OCI-LY3 (cell line): ENCODE measurements at regions not wholly inside any gene's neighbourhood (a gene's known extent, or its start where the extent isn't known, plus 50 kb on each side); places are given as distances from the start of the nearest gene placed in this dataset.

Source experiments
- H2AFZ ChIP-seq: fragments of 200-600, 300-600 bp; shearing (Covaris generic); 2 replicates; pipeline ENCODE4 v1.6.0; 2014; ENCODE audit warnings: antibody characterized with exemption, low read depth, low read length
- H3K27ac ChIP-seq: fragments of 200-600, 300-600 bp; sonication (generic); 2 replicates; pipeline ENCODE4 v1.5.1; 2014; ENCODE audit warnings: mild to moderate bottlenecking, low read length, moderate library complexity, mixed read lengths
- H3K27me3 ChIP-seq: fragments of 200-600, 300-600 bp; sonication (generic); 2 replicates; pipeline ENCODE4 v1.6.1; 2014; ENCODE audit warnings: low read depth, low read length, mixed read lengths
- H3K36me3 ChIP-seq: fragments of 200-600, 300-600 bp; sonication (generic); replicated peaks from 2 replicates; pipeline ENCODE3; 2014; ENCODE audit warnings: low read depth, low read length, mixed read lengths
- H3K4me1 ChIP-seq: fragments of 300-600, 200-600 bp; sonication (generic); 2 replicates; pipeline ENCODE4 v1.6.1; 2014; ENCODE audit warnings: low read length, mixed read lengths
- H3K4me2 ChIP-seq: fragments of 200-600, 300-600 bp; sonication (generic); 2 replicates; pipeline ENCODE4 v1.6.1; 2014; ENCODE audit warnings: low read length, mixed read lengths
- H3K4me3 ChIP-seq: fragments of 300-600, 200-600 bp; sonication (generic); 2 replicates; pipeline ENCODE4 v1.5.1; 2014; ENCODE audit warnings: antibody characterized with exemption, mild to moderate bottlenecking, low read length, moderate library complexity
- H3K79me2 ChIP-seq: fragments of 300-600, 200-600 bp; shearing (Covaris generic); 2 replicates; pipeline ENCODE4 v1.6.1; 2014; ENCODE audit warnings: mild to moderate bottlenecking, low read length, mixed read lengths
- H3K9ac ChIP-seq: fragments of 300-600, 200-600 bp; shearing (Covaris generic); 2 replicates; pipeline ENCODE4 v1.6.0; 2014; ENCODE audit warnings: mild to moderate bottlenecking, low read length, moderate library complexity
- H3K9me3 ChIP-seq: fragments of 200-600, 300-600 bp; shearing (Covaris generic); 2 replicates; pipeline ENCODE4 v1.6.1; 2014; ENCODE audit warnings: low read length, mixed read lengths; ENCODE audit not compliant: insufficient read depth
- H4K20me1 ChIP-seq: fragments of 200-600, 300-600 bp; sonication (generic); 2 replicates; pipeline ENCODE4 v1.6.1; 2016; ENCODE audit warnings: low read length, mixed read lengths; ENCODE audit not compliant: insufficient read depth
- EZH2phosphoT487 ChIP-seq: fragments of 200-600 bp; shearing (Covaris generic); IDR thresholded peaks from 2 replicates; pipeline ENCODE4 v1.6.1; 2018; ENCODE audit warnings: antibody characterized with exemption, mixed run types, low read depth
- TF ChIP-seq, protein P1 (sequence below): fragments of 200-600, 300-600 bp; sonication (generic); IDR thresholded peaks from 2 replicates; pipeline ENCODE4 v1.5.1; 2014; ENCODE audit warnings: antibody characterized with exemption, low read length, low read depth

DNA sequence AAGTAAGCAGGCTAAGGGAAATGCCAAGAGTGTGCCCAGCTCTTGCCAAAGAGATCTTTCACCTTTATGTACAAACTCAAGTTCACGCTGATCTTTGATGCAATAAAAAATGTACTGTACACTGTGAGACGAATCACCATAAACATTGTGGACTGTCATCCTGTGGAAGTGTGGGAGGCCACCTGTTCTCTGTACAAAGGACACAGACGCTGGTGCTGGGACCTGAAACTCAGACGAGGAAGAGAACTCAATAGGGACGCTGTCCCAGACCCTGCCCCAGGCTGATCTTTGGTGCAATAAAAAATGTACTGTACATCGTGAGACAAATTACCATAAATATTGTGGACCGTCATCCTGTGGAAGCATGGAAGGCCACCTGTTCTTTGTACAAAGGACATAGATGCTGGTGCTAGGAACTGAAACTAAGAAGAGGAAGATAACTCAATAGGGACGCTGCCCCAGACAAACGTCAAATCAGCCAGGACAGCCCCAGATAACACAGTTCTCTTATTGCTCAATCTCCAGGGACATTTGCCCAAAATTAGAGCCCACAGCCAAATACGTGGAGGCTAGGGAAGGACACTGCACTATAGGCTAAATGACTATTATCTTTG, 312.7 kb upstream of the SGK1 start:
- H3K4me2 ChIP-seq, result peak overlapping the region; percentile 87
- TF ChIP-seq, protein P1, sequence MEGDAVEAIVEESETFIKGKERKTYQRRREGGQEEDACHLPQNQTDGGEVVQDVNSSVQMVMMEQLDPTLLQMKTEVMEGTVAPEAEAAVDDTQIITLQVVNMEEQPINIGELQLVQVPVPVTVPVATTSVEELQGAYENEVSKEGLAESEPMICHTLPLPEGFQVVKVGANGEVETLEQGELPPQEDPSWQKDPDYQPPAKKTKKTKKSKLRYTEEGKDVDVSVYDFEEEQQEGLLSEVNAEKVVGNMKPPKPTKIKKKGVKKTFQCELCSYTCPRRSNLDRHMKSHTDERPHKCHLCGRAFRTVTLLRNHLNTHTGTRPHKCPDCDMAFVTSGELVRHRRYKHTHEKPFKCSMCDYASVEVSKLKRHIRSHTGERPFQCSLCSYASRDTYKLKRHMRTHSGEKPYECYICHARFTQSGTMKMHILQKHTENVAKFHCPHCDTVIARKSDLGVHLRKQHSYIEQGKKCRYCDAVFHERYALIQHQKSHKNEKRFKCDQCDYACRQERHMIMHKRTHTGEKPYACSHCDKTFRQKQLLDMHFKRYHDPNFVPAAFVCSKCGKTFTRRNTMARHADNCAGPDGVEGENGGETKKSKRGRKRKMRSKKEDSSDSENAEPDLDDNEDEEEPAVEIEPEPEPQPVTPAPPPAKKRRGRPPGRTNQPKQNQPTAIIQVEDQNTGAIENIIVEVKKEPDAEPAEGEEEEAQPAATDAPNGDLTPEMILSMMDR, result no peak
- TF ChIP-seq EZH2phosphoT487, result no peak
- H3K79me2 ChIP-seq, result no peaks in the 10 kb centered on the region
- H3K9ac ChIP-seq, result no peak overlapping the region
- H3K4me3 ChIP-seq, result peak overlapping the region; percentile 64
- H3K36me3 ChIP-seq, result no peaks in the 10 kb centered on the region
- no peak overlapping the region for H2AFZ ChIP-seq
- no peaks in the 10 kb centered on the region for H3K9me3 ChIP-seq
- H3K27me3 ChIP-seq, result no peaks in the 10 kb centered on the region
- peaks cover 24% of the 10 kb centered on the region for H3K4me1 ChIP-seq
- no peaks in the 10 kb centered on the region for H4K20me1 ChIP-seq
- H3K27ac ChIP-seq, result no peak overlapping the region

DNA sequence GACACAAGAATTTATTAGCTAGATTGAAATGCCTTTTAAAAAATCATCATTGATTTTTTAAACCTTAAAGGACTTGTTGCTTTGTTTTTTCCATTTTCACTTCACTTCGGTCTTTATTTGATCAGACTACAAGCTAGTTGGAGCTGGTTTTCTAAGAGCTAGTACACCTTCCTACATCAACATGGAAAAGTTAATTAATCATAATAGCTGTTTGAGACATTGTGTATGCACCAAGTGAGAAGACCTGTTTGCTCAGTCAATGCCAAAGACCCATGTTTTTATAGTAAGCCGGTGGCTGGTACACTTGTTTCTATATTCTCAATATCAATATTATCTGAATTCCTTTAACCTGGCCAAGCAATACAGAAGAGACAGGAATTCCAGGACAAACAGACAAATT, 310.2 kb upstream of the SGK1 start:
- Histone ChIP-seq H3K9ac (no peak overlapping the region), H3K27me3 (no peaks in the 10 kb centered on the region), H4K20me1 (no peaks in the 10 kb centered on the region), H3K9me3 (no peaks in the 10 kb centered on the region), H2AFZ (no peak overlapping the region), H3K79me2 (no peaks in the 10 kb centered on the region), H3K4me1 (peaks cover 24% of the 10 kb centered on the region), H3K4me3 (no peak overlapping the region), H3K36me3 (no peaks in the 10 kb centered on the region), H3K4me2 (no peak overlapping the region), H3K27ac (no peak overlapping the region)
- TF ChIP-seq, protein P1, result no peak
- TF ChIP-seq EZH2phosphoT487, result no peak

DNA sequence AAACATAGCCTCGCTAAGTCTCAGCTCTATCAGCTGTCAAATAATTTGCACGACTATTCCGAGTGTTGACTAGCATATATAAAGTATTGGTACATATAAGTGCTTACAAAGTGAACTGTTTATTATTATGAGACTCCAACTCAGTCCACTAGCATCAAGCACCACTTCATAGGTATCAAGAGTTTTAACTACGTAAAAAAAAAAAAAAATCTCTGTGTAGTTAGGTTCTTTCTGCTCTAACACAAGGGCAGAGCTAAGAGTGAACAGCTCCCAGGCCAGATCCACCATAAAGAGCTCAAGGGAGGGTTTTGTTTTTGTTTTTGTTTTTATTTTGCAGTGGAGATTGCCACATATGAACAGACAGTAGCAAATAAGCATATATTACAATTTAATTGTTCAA, 309.8 kb upstream of the SGK1 start:
- Histone ChIP-seq H3K9ac (no peak overlapping the region), H4K20me1 (no peaks in the 10 kb centered on the region), H2AFZ (no peak overlapping the region), H3K4me1 (peaks cover 24% of the 10 kb centered on the region), H3K4me3 (no peak overlapping the region), H3K27ac (no peak overlapping the region), H3K9me3 (no peaks in the 10 kb centered on the region), H3K36me3 (no peaks in the 10 kb centered on the region), H3K4me2 (no peak overlapping the region), H3K79me2 (no peaks in the 10 kb centered on the region), H3K27me3 (no peaks in the 10 kb centered on the region)
- TF ChIP-seq, protein P1, result no peak
- no peak for TF ChIP-seq EZH2phosphoT487

DNA sequence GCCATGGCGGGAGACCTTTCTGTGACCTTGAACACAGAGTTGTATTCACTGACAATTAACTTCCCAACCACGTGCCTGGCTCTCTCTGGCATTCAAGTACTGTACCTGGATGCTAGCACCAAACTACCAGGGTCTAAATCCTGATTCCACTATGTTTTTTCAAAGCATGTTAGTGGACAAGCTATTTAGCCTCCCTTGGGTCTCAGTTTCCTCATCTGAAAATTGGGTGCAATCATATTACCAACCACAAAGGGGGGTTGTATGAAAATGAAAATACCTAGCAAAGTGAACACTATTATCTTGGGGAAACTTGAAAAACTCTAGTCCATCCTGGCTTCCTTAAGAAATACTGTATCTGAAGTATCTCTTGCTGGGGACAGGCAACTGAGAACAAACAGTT, 308.7 kb upstream of the SGK1 start:
- no peaks in the 10 kb centered on the region for H3K27me3 ChIP-seq
- peaks cover 24% of the 10 kb centered on the region for H3K4me1 ChIP-seq
- H3K27ac ChIP-seq, result no peak overlapping the region
- no peaks in the 10 kb centered on the region for H3K9me3 ChIP-seq
- TF ChIP-seq, protein P1, result peak; percentile 20
- TF ChIP-seq EZH2phosphoT487, result no peak
- H3K4me3 ChIP-seq, result no peak overlapping the region
- H3K36me3 ChIP-seq, result no peaks in the 10 kb centered on the region
- no peaks in the 10 kb centered on the region for H4K20me1 ChIP-seq
- no peaks in the 10 kb centered on the region for H3K79me2 ChIP-seq
- H3K4me2 ChIP-seq, result no peak overlapping the region
- no peak overlapping the region for H2AFZ ChIP-seq
- no peak overlapping the region for H3K9ac ChIP-seq
